H9 (cell line): ENCODE measurements at regions not wholly inside any gene's neighbourhood (a gene's known extent, or its start where the extent isn't known, plus 50 kb on each side); places are given as distances from the start of the nearest gene placed in this dataset.

Experiments
- DNase-seq: peaks from one replicate; pipeline ENCODE4 v3.0.0-alpha.2; 2017
- H2AFZ ChIP-seq: one replicate; pipeline ENCODE4 v1.6.1; 2013; ENCODE audit warnings: mild to moderate bottlenecking, low read length, control low read depth, moderate library complexity
- H2AK5ac ChIP-seq: 2 replicates; pipeline ENCODE4 v1.6.1; 2013; ENCODE audit warnings: low read length, control low read depth, mixed read lengths; ENCODE audit not compliant: insufficient read length
- H2BK120ac ChIP-seq: one replicate; pipeline ENCODE4 v1.6.1; 2013; ENCODE audit warnings: low read depth, mild to moderate bottlenecking, low read length, control low read depth, inconsistent platforms; ENCODE audit not compliant: poor library complexity, severe bottlenecking
- H2BK12ac ChIP-seq: 2 replicates; pipeline ENCODE4 v1.6.1; 2013; ENCODE audit warnings: low read length, control low read depth, mixed read lengths, low read depth; ENCODE audit not compliant: insufficient read length
- H2BK15ac ChIP-seq: 2 replicates; pipeline ENCODE4 v1.6.1; 2013; ENCODE audit warnings: low read depth, low read length, control low read depth
- H2BK20ac ChIP-seq: one replicate; pipeline ENCODE4 v1.6.1; 2013; ENCODE audit warnings: low read depth, mild to moderate bottlenecking, low read length, control low read depth, inconsistent platforms; ENCODE audit not compliant: poor library complexity, severe bottlenecking
- H2BK5ac ChIP-seq: 2 replicates; pipeline ENCODE4 v1.6.1; 2013; ENCODE audit warnings: low read length, control low read depth, mixed read lengths; ENCODE audit not compliant: insufficient read length
- H3K14ac ChIP-seq: 2 replicates; pipeline ENCODE4 v1.6.1; 2013; ENCODE audit warnings: low read length, control low read depth; ENCODE audit not compliant: insufficient read depth
- H3K18ac ChIP-seq: 2 replicates; pipeline ENCODE4 v1.6.1; 2013; ENCODE audit warnings: low read depth, mild to moderate bottlenecking, mixed read lengths, low read length, control low read depth; ENCODE audit not compliant: insufficient read length
- H3K23ac ChIP-seq: 2 replicates; pipeline ENCODE4 v1.6.1; 2013; ENCODE audit warnings: low read length, control low read depth, mixed read lengths, low read depth; ENCODE audit not compliant: insufficient read length
- H3K23me2 ChIP-seq: 2 replicates; pipeline ENCODE4 v1.6.1; 2013; ENCODE audit warnings: low read depth, mild to moderate bottlenecking, mixed read lengths, low read length, control low read depth; ENCODE audit not compliant: insufficient read length, poor library complexity, severe bottlenecking
- H3K27ac ChIP-seq: 2 replicates; pipeline ENCODE4 v1.5.1; 2013; ENCODE audit warnings: low read length, control low read depth, mixed read lengths, low read depth; ENCODE audit not compliant: insufficient read length
- H3K27me3 ChIP-seq: 2 replicates; pipeline ENCODE4 v1.6.1; 2013; ENCODE audit warnings: low read length, control low read depth, inconsistent platforms; ENCODE audit not compliant: insufficient read depth
- H3K4ac ChIP-seq: 2 replicates; pipeline ENCODE4 v1.6.1; 2013; ENCODE audit warnings: low read depth, mild to moderate bottlenecking, control low read depth, inconsistent platforms, low read length, moderate library complexity
- H3K4me1 ChIP-seq: 2 replicates; pipeline ENCODE4 v1.6.1; 2013; ENCODE audit warnings: low read length, control low read depth, inconsistent platforms; ENCODE audit not compliant: insufficient read depth
- H3K4me2 ChIP-seq: 2 replicates; pipeline ENCODE4 v1.6.1; 2013; ENCODE audit warnings: low read length, control low read depth, mixed read lengths; ENCODE audit not compliant: insufficient read length, insufficient read depth
- H3K56ac ChIP-seq: 2 replicates; pipeline ENCODE4 v1.6.1; 2013; ENCODE audit warnings: low read depth, mild to moderate bottlenecking, mixed read lengths, low read length, control low read depth; ENCODE audit not compliant: insufficient read length
- H3K79me1 ChIP-seq: 2 replicates; pipeline ENCODE4 v1.6.1; 2013; ENCODE audit warnings: low read depth, mild to moderate bottlenecking, moderate library complexity, low read length, control low read depth, inconsistent platforms; ENCODE audit not compliant: insufficient read depth, poor library complexity, severe bottlenecking
- H3K79me2 ChIP-seq: 2 replicates; pipeline ENCODE4 v1.6.1; 2013; ENCODE audit warnings: low read length, control low read depth, inconsistent platforms; ENCODE audit not compliant: insufficient read depth
- H3K9ac ChIP-seq: 2 replicates; pipeline ENCODE4 v1.6.1; 2013; ENCODE audit warnings: low read length, control low read depth, mixed read lengths; ENCODE audit not compliant: insufficient read length; ENCODE audit errors: extremely low read depth
- H3K9me3 ChIP-seq: one replicate; pipeline ENCODE4 v1.6.1; 2013; ENCODE audit warnings: low read depth, low read length, inconsistent platforms; ENCODE audit not compliant: control insufficient read depth
- H3T11ph ChIP-seq: one replicate; pipeline ENCODE4 v1.6.1; 2013; ENCODE audit warnings: mild to moderate bottlenecking, low read length, control low read depth, inconsistent platforms
- H4K20me1 ChIP-seq: one replicate; pipeline ENCODE4 v1.6.1; 2013; ENCODE audit not compliant: control insufficient read depth, insufficient read length, insufficient read depth
- H4K5ac ChIP-seq: 2 replicates; pipeline ENCODE4 v1.6.1; 2013; ENCODE audit warnings: low read depth, mild to moderate bottlenecking, mixed read lengths, low read length, control low read depth; ENCODE audit not compliant: insufficient read length
- H4K8ac ChIP-seq: replicated peaks from 2 replicates; pipeline ENCODE4 v1.6.1; 2013; ENCODE audit warnings: low read length, control low read depth, mixed read lengths, low read depth; ENCODE audit not compliant: insufficient read length
- H4K91ac ChIP-seq: 2 replicates; pipeline ENCODE4 v1.6.1; 2013; ENCODE audit warnings: low read depth, mild to moderate bottlenecking, moderate library complexity, mixed read lengths, low read length, control low read depth; ENCODE audit not compliant: insufficient read length
- H3K27ac Mint-ChIP-seq, 3 experiments: 2 replicates in 2 of 3; 3 replicates in 1 of 3; pipeline ENCODE4 v1.8.0; 2020 to 2021; ENCODE audit warnings: mixed read lengths in 3 of 3, mild to moderate bottlenecking in 1 of 3, moderate library complexity in 1 of 3
- H3K27me3 Mint-ChIP-seq: 2 replicates; pipeline ENCODE4 v1.8.0; 2021; ENCODE audit warnings: low read depth, mild to moderate bottlenecking, moderate library complexity, mixed read lengths
- H3K36me3 Mint-ChIP-seq, 3 experiments: 2 replicates in 2 of 3; 3 replicates in 1 of 3; pipeline ENCODE4 v1.8.0; 2020 to 2021; ENCODE audit warnings: low read depth in 3 of 3, mixed read lengths in 3 of 3; ENCODE audit not compliant: insufficient read depth in 1 of 3
- H3K4me1 Mint-ChIP-seq, 2 experiments: 2 replicates each; pipeline ENCODE4 v1.8.0; 2020; ENCODE audit warnings: mixed read lengths in 2 of 2
- H3K4me3 Mint-ChIP-seq, 2 experiments: 2 replicates in 1 of 2; 3 replicates in 1 of 2; pipeline ENCODE4 v1.8.0; 2020 to 2021; ENCODE audit warnings: mild to moderate bottlenecking in 2 of 2, mixed read lengths in 2 of 2, moderate library complexity in 1 of 2
- H3K9me3 Mint-ChIP-seq, 2 experiments: 2 replicates in 1 of 2; 3 replicates in 1 of 2; pipeline ENCODE4 v1.8.0; 2020; ENCODE audit warnings: mild to moderate bottlenecking in 2 of 2, mixed read lengths in 2 of 2, moderate library complexity in 1 of 2
- CTCF ChIP-seq: fragments of 200-600 bp; sonication (generic); conservative IDR thresholded peaks from 3 replicates; pipeline ENCODE4 v1.8.0; 2021; ENCODE audit warnings: antibody characterized with exemption, mild to moderate bottlenecking
- WGBS: extraction: QIAGEN DNeasy Blood & Tissue Kit; methylation state at CpG from one replicate; pipeline ENCODE4 v1.1.7; 2013; ENCODE audit warnings: missing lambda C conversion rate, low lambda C conversion rate, mixed read lengths; ENCODE audit not compliant: insufficient read length; ENCODE audit errors: extremely low coverage; 5-methylcytosine and 5-hydroxymethylcytosine counted together

- H3K79me1 ChIP-seq, result no peaks in the 10 kb centered on the region
- no peak overlapping the region for H4K8ac ChIP-seq
- Mint-ChIP-seq H3K27me3 (no peaks in the 10 kb centered on the region), H3K9me3 (peaks cover 46 to 50% of the 10 kb centered on the region in 2 experiments), H3K4me3 (no peak overlapping the region; a peak in 1 of 5 replicates), H3K36me3 (peaks cover 34 to 49% (median 40%) of the 10 kb centered on the region in 3 experiments), H3K27ac (peak overlapping the region in 2 of 3 experiments; percentile 85 to 86; a peak in 5 of 7 replicates), H3K4me1 (peaks cover 35 to 37% of the 10 kb centered on the region in 2 experiments)
- H3K14ac ChIP-seq, result no peak overlapping the region
- no peak overlapping the region for H3K56ac ChIP-seq
- no peak overlapping the region for H3K9ac ChIP-seq
- WGBS, result no CpG with 5 or more reads among the region's 7 CpGs
- H3K4me2 ChIP-seq, result no peak overlapping the region
- H2AFZ ChIP-seq, result no peak overlapping the region
- no peak overlapping the region for H2AK5ac ChIP-seq
- H2BK12ac ChIP-seq, result no peak overlapping the region
- no peaks in the 10 kb centered on the region for H3K79me2 ChIP-seq
- H3K23me2 ChIP-seq, result no peaks in the 10 kb centered on the region
- no peak overlapping the region for H2BK120ac ChIP-seq
- no peaks in the 10 kb centered on the region for H3K9me3 ChIP-seq
- H3K27me3 ChIP-seq, result no peaks in the 10 kb centered on the region
- H4K91ac ChIP-seq, result no peak overlapping the region
- no peaks in the 10 kb centered on the region for H4K20me1 ChIP-seq
- no peak overlapping the region for H4K5ac ChIP-seq
- no peak for DNase-seq
- no peak overlapping the region for H3K4ac ChIP-seq
- H3T11ph ChIP-seq, result no peak overlapping the region
- H3K23ac ChIP-seq, result no peak overlapping the region
- peak overlapping the region; percentile 0 for H3K27ac ChIP-seq
- peaks cover 9% of the 10 kb centered on the region; the same call in 1 of the 2 replicates for H3K4me1 ChIP-seq
- H2BK5ac ChIP-seq, result no peak overlapping the region
- H3K18ac ChIP-seq, result no peak overlapping the region
- no peak for TF ChIP-seq CTCF
- H2BK15ac ChIP-seq, result no peak overlapping the region
- H2BK20ac ChIP-seq, result no peak overlapping the region
These were observed 579.7 kb downstream of the SPRY1 start for GRCh38 chr4:123976285-123976684.
